ENCODE measurements at regions not wholly inside any gene's neighbourhood (a gene's known extent, or its start where the extent isn't known, plus 50 kb on each side); places are given as distances from the start of the nearest gene placed in this dataset.

DNA sequence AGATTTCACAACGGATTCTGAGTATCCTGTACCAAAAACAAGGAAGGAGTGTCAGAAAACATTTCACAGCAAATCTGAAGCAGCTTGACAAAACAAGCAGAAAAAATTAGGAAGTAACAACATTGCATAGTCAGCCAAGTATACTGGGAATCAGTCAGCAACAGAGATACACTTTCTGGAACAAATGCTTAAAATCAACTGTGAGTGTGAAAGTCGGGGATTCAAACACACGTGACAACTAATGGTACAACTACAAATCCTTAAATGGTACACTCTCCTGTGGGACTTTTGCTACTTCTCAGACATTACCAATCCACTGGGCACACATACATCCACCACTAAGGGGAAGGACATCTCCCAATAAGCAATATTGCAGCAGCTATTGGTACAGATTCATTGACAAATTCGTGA lies 296.6 kb upstream of the MME start:
- Mint-ChIP-seq H3K27me3 (ENCODE audit: low read depth) (no peaks in the 10 kb centered on the region), H3K36me3 (no peaks in the 10 kb centered on the region), H3K27ac (no peak overlapping the region), H3K4me1 (peaks cover 2% of the 10 kb centered on the region; the same call in 1 of the 2 replicates), H3K9me3 (no peaks in the 10 kb centered on the region), H3K4me3 (no peak overlapping the region)
- TF ChIP-seq, protein P1, sequence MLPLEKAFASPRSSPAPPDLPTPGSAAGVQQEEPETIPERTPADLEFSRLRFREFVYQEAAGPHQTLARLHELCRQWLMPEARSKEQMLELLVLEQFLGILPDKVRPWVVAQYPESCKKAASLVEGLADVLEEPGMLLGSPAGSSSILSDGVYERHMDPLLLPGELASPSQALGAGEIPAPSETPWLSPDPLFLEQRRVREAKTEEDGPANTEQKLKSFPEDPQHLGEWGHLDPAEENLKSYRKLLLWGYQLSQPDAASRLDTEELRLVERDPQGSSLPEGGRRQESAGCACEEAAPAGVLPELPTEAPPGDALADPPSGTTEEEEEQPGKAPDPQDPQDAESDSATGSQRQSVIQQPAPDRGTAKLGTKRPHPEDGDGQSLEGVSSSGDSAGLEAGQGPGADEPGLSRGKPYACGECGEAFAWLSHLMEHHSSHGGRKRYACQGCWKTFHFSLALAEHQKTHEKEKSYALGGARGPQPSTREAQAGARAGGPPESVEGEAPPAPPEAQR (CRISPR knock-in tag; IDR thresholded peaks at IDR 0.05): no peak
- TF ChIP-seq ZNF263 (CRISPR knock-in tag; IDR thresholded peaks at IDR 0.05; ENCODE audit: low read depth): no peak
- TF ChIP-seq, protein P2, sequence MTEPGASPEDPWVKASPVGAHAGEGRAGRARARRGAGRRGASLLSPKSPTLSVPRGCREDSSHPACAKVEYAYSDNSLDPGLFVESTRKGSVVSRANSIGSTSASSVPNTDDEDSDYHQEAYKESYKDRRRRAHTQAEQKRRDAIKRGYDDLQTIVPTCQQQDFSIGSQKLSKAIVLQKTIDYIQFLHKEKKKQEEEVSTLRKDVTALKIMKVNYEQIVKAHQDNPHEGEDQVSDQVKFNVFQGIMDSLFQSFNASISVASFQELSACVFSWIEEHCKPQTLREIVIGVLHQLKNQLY (CRISPR knock-in tag; IDR thresholded peaks at IDR 0.05): no peak
- TF ChIP-seq ELF4 (CRISPR knock-in tag; IDR thresholded peaks at IDR 0.05; ENCODE audit: low read depth): no peak
- TF ChIP-seq SMAD3 (CRISPR knock-in tag; IDR thresholded peaks at IDR 0.05; ENCODE audit: borderline replicate concordance): no peak
- TF ChIP-seq TP53 (CRISPR knock-in tag; IDR thresholded peaks at IDR 0.05): no peak
- no peak for TF ChIP-seq RORB (CRISPR knock-in tag; IDR thresholded peaks at IDR 0.05)
- TF ChIP-seq ZBTB21 (CRISPR knock-in tag; IDR thresholded peaks at IDR 0.05; ENCODE audit: borderline replicate concordance): no peak
- TF ChIP-seq, protein P3, sequence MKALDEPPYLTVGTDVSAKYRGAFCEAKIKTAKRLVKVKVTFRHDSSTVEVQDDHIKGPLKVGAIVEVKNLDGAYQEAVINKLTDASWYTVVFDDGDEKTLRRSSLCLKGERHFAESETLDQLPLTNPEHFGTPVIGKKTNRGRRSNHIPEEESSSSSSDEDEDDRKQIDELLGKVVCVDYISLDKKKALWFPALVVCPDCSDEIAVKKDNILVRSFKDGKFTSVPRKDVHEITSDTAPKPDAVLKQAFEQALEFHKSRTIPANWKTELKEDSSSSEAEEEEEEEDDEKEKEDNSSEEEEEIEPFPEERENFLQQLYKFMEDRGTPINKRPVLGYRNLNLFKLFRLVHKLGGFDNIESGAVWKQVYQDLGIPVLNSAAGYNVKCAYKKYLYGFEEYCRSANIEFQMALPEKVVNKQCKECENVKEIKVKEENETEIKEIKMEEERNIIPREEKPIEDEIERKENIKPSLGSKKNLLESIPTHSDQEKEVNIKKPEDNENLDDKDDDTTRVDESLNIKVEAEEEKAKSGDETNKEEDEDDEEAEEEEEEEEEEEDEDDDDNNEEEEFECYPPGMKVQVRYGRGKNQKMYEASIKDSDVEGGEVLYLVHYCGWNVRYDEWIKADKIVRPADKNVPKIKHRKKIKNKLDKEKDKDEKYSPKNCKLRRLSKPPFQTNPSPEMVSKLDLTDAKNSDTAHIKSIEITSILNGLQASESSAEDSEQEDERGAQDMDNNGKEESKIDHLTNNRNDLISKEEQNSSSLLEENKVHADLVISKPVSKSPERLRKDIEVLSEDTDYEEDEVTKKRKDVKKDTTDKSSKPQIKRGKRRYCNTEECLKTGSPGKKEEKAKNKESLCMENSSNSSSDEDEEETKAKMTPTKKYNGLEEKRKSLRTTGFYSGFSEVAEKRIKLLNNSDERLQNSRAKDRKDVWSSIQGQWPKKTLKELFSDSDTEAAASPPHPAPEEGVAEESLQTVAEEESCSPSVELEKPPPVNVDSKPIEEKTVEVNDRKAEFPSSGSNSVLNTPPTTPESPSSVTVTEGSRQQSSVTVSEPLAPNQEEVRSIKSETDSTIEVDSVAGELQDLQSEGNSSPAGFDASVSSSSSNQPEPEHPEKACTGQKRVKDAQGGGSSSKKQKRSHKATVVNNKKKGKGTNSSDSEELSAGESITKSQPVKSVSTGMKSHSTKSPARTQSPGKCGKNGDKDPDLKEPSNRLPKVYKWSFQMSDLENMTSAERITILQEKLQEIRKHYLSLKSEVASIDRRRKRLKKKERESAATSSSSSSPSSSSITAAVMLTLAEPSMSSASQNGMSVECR (CRISPR knock-in tag; IDR thresholded peaks at IDR 0.05; ENCODE audit: borderline replicate concordance): no peak
- TF ChIP-seq, protein P4, sequence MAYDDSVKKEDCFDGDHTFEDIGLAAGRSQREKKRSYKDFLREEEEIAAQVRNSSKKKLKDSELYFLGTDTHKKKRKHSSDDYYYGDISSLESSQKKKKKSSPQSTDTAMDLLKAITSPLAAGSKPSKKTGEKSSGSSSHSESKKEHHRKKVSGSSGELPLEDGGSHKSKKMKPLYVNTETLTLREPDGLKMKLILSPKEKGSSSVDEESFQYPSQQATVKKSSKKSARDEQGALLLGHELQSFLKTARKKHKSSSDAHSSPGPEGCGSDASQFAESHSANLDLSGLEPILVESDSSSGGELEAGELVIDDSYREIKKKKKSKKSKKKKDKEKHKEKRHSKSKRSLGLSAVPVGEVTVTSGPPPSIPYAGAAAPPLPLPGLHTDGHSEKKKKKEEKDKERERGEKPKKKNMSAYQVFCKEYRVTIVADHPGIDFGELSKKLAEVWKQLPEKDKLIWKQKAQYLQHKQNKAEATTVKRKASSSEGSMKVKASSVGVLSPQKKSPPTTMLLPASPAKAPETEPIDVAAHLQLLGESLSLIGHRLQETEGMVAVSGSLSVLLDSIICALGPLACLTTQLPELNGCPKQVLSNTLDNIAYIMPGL (CRISPR knock-in tag; IDR thresholded peaks at IDR 0.05): no peak
- no peak for TF ChIP-seq ATF1 (CRISPR knock-in tag; IDR thresholded peaks at IDR 0.05)
- TF ChIP-seq, protein P5, sequence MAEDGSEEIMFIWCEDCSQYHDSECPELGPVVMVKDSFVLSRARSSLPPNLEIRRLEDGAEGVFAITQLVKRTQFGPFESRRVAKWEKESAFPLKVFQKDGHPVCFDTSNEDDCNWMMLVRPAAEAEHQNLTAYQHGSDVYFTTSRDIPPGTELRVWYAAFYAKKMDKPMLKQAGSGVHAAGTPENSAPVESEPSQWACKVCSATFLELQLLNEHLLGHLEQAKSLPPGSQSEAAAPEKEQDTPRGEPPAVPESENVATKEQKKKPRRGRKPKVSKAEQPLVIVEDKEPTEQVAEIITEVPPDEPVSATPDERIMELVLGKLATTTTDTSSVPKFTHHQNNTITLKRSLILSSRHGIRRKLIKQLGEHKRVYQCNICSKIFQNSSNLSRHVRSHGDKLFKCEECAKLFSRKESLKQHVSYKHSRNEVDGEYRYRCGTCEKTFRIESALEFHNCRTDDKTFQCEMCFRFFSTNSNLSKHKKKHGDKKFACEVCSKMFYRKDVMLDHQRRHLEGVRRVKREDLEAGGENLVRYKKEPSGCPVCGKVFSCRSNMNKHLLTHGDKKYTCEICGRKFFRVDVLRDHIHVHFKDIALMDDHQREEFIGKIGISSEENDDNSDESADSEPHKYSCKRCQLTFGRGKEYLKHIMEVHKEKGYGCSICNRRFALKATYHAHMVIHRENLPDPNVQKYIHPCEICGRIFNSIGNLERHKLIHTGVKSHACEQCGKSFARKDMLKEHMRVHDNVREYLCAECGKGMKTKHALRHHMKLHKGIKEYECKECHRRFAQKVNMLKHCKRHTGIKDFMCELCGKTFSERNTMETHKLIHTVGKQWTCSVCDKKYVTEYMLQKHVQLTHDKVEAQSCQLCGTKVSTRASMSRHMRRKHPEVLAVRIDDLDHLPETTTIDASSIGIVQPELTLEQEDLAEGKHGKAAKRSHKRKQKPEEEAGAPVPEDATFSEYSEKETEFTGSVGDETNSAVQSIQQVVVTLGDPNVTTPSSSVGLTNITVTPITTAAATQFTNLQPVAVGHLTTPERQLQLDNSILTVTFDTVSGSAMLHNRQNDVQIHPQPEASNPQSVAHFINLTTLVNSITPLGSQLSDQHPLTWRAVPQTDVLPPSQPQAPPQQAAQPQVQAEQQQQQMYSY (CRISPR knock-in tag; IDR thresholded peaks at IDR 0.05): no peak
- no peak for TF ChIP-seq CREB1 (CRISPR knock-in tag; IDR thresholded peaks at IDR 0.05)
- TF ChIP-seq PRRX2 (CRISPR knock-in tag; IDR thresholded peaks at IDR 0.05): no peak
- TF ChIP-seq, protein P6, sequence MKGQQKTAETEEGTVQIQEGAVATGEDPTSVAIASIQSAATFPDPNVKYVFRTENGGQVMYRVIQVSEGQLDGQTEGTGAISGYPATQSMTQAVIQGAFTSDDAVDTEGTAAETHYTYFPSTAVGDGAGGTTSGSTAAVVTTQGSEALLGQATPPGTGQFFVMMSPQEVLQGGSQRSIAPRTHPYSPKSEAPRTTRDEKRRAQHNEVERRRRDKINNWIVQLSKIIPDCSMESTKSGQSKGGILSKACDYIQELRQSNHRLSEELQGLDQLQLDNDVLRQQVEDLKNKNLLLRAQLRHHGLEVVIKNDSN (CRISPR knock-in tag; IDR thresholded peaks at IDR 0.05): no peak
- TF ChIP-seq, protein P7, sequence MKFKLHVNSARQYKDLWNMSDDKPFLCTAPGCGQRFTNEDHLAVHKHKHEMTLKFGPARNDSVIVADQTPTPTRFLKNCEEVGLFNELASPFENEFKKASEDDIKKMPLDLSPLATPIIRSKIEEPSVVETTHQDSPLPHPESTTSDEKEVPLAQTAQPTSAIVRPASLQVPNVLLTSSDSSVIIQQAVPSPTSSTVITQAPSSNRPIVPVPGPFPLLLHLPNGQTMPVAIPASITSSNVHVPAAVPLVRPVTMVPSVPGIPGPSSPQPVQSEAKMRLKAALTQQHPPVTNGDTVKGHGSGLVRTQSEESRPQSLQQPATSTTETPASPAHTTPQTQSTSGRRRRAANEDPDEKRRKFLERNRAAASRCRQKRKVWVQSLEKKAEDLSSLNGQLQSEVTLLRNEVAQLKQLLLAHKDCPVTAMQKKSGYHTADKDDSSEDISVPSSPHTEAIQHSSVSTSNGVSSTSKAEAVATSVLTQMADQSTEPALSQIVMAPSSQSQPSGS (CRISPR knock-in tag; IDR thresholded peaks at IDR 0.05; ENCODE audit: borderline replicate concordance, low read depth): no peak
- TF ChIP-seq, protein P8, sequence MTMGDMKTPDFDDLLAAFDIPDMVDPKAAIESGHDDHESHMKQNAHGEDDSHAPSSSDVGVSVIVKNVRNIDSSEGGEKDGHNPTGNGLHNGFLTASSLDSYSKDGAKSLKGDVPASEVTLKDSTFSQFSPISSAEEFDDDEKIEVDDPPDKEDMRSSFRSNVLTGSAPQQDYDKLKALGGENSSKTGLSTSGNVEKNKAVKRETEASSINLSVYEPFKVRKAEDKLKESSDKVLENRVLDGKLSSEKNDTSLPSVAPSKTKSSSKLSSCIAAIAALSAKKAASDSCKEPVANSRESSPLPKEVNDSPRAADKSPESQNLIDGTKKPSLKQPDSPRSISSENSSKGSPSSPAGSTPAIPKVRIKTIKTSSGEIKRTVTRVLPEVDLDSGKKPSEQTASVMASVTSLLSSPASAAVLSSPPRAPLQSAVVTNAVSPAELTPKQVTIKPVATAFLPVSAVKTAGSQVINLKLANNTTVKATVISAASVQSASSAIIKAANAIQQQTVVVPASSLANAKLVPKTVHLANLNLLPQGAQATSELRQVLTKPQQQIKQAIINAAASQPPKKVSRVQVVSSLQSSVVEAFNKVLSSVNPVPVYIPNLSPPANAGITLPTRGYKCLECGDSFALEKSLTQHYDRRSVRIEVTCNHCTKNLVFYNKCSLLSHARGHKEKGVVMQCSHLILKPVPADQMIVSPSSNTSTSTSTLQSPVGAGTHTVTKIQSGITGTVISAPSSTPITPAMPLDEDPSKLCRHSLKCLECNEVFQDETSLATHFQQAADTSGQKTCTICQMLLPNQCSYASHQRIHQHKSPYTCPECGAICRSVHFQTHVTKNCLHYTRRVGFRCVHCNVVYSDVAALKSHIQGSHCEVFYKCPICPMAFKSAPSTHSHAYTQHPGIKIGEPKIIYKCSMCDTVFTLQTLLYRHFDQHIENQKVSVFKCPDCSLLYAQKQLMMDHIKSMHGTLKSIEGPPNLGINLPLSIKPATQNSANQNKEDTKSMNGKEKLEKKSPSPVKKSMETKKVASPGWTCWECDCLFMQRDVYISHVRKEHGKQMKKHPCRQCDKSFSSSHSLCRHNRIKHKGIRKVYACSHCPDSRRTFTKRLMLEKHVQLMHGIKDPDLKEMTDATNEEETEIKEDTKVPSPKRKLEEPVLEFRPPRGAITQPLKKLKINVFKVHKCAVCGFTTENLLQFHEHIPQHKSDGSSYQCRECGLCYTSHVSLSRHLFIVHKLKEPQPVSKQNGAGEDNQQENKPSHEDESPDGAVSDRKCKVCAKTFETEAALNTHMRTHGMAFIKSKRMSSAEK (CRISPR knock-in tag; IDR thresholded peaks at IDR 0.05; ENCODE audit: borderline replicate concordance): no peak
- DNase-seq (ENCODE audit: low spot score) (no peak), ATAC-seq (no peak)
- POLR2A ChIA-PET: no interaction called here
- CTCF ChIA-PET: no interaction called here

All from WTC11 (cell line).